HEK293T (cell line): ENCODE measurements at regions not wholly inside any gene's neighbourhood (a gene's known extent, or its start where the extent isn't known, plus 50 kb on each side); places are given as distances from the start of the nearest gene placed in this dataset.

Experiments used
- CTCF ChIA-PET: fragments of 350-600 bp; formaldehyde crosslinking; extraction: SDS; loops from one replicate; lab custom pipeline; 2021; ENCODE audit warnings: antibody characterized with exemption, inconsistent platforms; lab: Yijun Ruan, JAX
- POLR2A ChIA-PET: fragments of 350-600 bp; formaldehyde crosslinking; extraction: SDS; loops from one replicate; lab custom pipeline; 2020; ENCODE audit warnings: antibody characterized with exemption, inconsistent platforms; lab: Yijun Ruan, JAX
- DNase-seq: peaks from one replicate; pipeline ENCODE4 v3.0.0; 2012; ENCODE audit warnings: mixed read lengths; ENCODE audit errors: extremely low spot score
- ARNT ChIP-seq: fragments of 450-650 bp; IDR thresholded peaks from 2 replicates; pipeline ENCODE4 v1.6.1; 2017; ENCODE audit warnings: mild to moderate bottlenecking
- BHLHE40 ChIP-seq: fragments of 450-650 bp; IDR thresholded peaks from 2 replicates; pipeline ENCODE4 v1.6.1; 2016; ENCODE audit warnings: mild to moderate bottlenecking, moderate library complexity, borderline replicate concordance
- CTBP1 ChIP-seq: fragments of 450-650 bp; IDR thresholded peaks from 2 replicates; pipeline ENCODE4 v1.6.1; 2016; ENCODE audit warnings: borderline replicate concordance
- ELF4 ChIP-seq: fragments of 450-650 bp; IDR thresholded peaks from 2 replicates; pipeline ENCODE4 v1.6.1; 2017; ENCODE audit warnings: antibody characterized with exemption
- FOXA1 ChIP-seq: fragments of 450-650 bp; IDR thresholded peaks from 2 replicates; pipeline ENCODE4 v1.6.1; 2016; ENCODE audit warnings: mild to moderate bottlenecking
- FOXK2 ChIP-seq: fragments of 450-650 bp; IDR thresholded peaks from 2 replicates; pipeline ENCODE4 v1.6.1; 2016; ENCODE audit warnings: mild to moderate bottlenecking
- FOXM1 ChIP-seq: fragments of 450-650 bp; IDR thresholded peaks from 2 replicates; pipeline ENCODE4 v1.6.1; 2017; ENCODE audit warnings: mild to moderate bottlenecking, borderline replicate concordance
- HDGF ChIP-seq: fragments of 450-650 bp; IDR thresholded peaks from 2 replicates; pipeline ENCODE4 v1.6.1; 2017; ENCODE audit warnings: antibody characterized with exemption, borderline replicate concordance
- L3MBTL2 ChIP-seq: fragments of 450-650 bp; conservative IDR thresholded peaks from 2 replicates; pipeline ENCODE4 v1.6.1; 2016; ENCODE audit warnings: mild to moderate bottlenecking
- LEF1 ChIP-seq: fragments of 450-650 bp; IDR thresholded peaks from 2 replicates; pipeline ENCODE4 v1.6.1; 2017; ENCODE audit warnings: mild to moderate bottlenecking, borderline replicate concordance
- NFRKB ChIP-seq: fragments of 450-650 bp; IDR thresholded peaks from 2 replicates; pipeline ENCODE4 v1.6.1; 2016; ENCODE audit warnings: mild to moderate bottlenecking, moderate library complexity
- PKNOX1 ChIP-seq: fragments of 450-650 bp; IDR thresholded peaks from 2 replicates; pipeline ENCODE4 v1.6.1; 2016
- SP1 ChIP-seq: fragments of 450-650 bp; IDR thresholded peaks from 2 replicates; pipeline ENCODE4 v1.6.1; 2017
- SUZ12 ChIP-seq: fragments of 450-650 bp; IDR thresholded peaks from 2 replicates; pipeline ENCODE4 v1.6.1; 2016; ENCODE audit warnings: mild to moderate bottlenecking
- TARDBP ChIP-seq: fragments of 450-650 bp; IDR thresholded peaks from 2 replicates; pipeline ENCODE4 v1.6.1; 2016
- ZNF384 ChIP-seq: fragments of 450-650 bp; IDR thresholded peaks from 2 replicates; pipeline ENCODE4 v1.6.1; 2016

GRCh38 chr4:184553891-184554290 is 79.5 kb upstream of the IRF2 start:
- ChIA-PET CTCF (no interaction called here), POLR2A (no interaction called here)
- no peak for DNase-seq
- TF ChIP-seq L3MBTL2 = no peak
- TF ChIP-seq TARDBP = no peak

GRCh38 chr4:184550476-184550875 is 76.1 kb upstream of the IRF2 start:
- TF ChIP-seq L3MBTL2 (no peak), FOXK2 (no peak), TARDBP (no peak), ELF4 (no peak), ARNT (no peak), FOXM1 (no peak), NFRKB (no peak), BHLHE40 (no peak), FOXA1 (no peak), SP1 (no peak), SUZ12 (no peak), PKNOX1 (no peak), CTBP1 (no peak)

GRCh38 chr4:184548648-184549341 is 74.4 kb upstream of the IRF2 start:
- POLR2A ChIA-PET = interaction anchor here (1.0 kb wide), 1 partner anchor 12 kb away, joined by 4 read pairs; no protein-coding TSS in a partner anchor
- TF ChIP-seq FOXA1 (no peak), PKNOX1 (no peak), FOXM1 (no peak), CTBP1 (no peak), TARDBP (no peak), SP1 (no peak), HDGF (no peak)

More at GRCh38 chr4:184550476-184550875, 76.1 kb upstream of the IRF2 start:
- ChIA-PET POLR2A (interaction anchor here (2.0 kb wide), 1 partner anchor 14 kb away, joined by 6 read pairs; no protein-coding TSS in a partner anchor), CTCF (interaction anchor here (0.7 kb wide), 1 partner anchor 284 kb away, joined by 3 read pairs; no protein-coding TSS in a partner anchor)
- DNase-seq = no peak

GRCh38 chr4:184548316-184548647 is 73.9 kb upstream of the IRF2 start:
- TF ChIP-seq CTBP1 = no peak
- no peak for TF ChIP-seq PKNOX1
- TF ChIP-seq LEF1 = no peak
- no peak for TF ChIP-seq FOXA1
- no peak for TF ChIP-seq SUZ12
- no peak for TF ChIP-seq ZNF384
- no peak for TF ChIP-seq FOXM1
- no peak for TF ChIP-seq TARDBP
- no peak for TF ChIP-seq L3MBTL2
- no peak for TF ChIP-seq ARNT
- TF ChIP-seq ELF4 = no peak
- TF ChIP-seq NFRKB = no peak
- no peak for TF ChIP-seq BHLHE40
- TF ChIP-seq SP1 = no peak
- no peak for TF ChIP-seq HDGF
- no peak for TF ChIP-seq FOXK2
- ChIA-PET POLR2A (interaction anchor here (1.0 kb wide), 1 partner anchor 11 kb away, joined by 4 read pairs; no protein-coding TSS in a partner anchor), CTCF (no interaction called here)
- no peak for DNase-seq

More at GRCh38 chr4:184548648-184549341, 74.4 kb upstream of the IRF2 start:
- CTCF ChIA-PET = no interaction called here
- DNase-seq = no peak

- TF ChIP-seq TARDBP (no peak), BHLHE40 (no peak), HDGF (no peak), L3MBTL2 (no peak), NFRKB (no peak), ZNF384 (no peak), PKNOX1 (no peak), SUZ12 (no peak), FOXK2 (no peak)
- CTCF ChIA-PET = no interaction called here
- DNase-seq = no peak
- POLR2A ChIA-PET = no interaction called here
Measured at GRCh38 chr4:184544788-184545409, 70.5 kb upstream of the IRF2 start.

GRCh38 chr4:184541907-184542306 is 67.6 kb upstream of the IRF2 start:
- ChIA-PET POLR2A (no interaction called here), CTCF (no interaction called here)
- TF ChIP-seq SUZ12 (no peak), ELF4 (no peak), TARDBP (no peak), FOXA1 (no peak), L3MBTL2 (no peak), ZNF384 (no peak), ARNT (no peak), NFRKB (no peak), LEF1 (no peak), CTBP1 (no peak), HDGF (no peak), SP1 (no peak), FOXK2 (no peak), PKNOX1 (no peak), BHLHE40 (no peak)
- no peak for DNase-seq
